RPMI8226 (cell line): ENCODE measurements at regions not wholly inside any gene's neighbourhood (a gene's known extent, or its start where the extent isn't known, plus 50 kb on each side); places are given as distances from the start of the nearest gene placed in this dataset.

Experiments
- DNase-seq: peaks from one replicate; pipeline ENCODE4 v3.0.0-alpha.2; 2015

DNA sequence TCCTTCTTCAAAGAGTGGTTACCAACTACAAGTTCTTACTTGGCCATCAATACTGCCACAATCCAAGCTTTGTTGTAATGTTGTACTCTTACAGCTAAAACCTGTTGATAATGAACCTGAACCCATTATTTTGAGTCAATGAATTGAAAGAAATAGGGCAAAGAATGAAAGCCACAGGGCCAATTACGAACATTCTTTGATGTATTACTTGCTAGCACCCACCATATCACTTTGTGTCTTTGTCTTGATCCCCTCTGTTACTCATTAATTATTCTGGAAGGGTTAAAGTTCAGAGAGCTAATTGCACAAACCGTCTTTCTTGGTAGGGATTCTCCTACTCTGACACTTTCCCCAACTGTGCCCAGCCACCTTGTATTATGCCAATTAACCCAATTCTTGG is 53.2 kb upstream of the TFEC start:
- DNase-seq, result no peak

DNA sequence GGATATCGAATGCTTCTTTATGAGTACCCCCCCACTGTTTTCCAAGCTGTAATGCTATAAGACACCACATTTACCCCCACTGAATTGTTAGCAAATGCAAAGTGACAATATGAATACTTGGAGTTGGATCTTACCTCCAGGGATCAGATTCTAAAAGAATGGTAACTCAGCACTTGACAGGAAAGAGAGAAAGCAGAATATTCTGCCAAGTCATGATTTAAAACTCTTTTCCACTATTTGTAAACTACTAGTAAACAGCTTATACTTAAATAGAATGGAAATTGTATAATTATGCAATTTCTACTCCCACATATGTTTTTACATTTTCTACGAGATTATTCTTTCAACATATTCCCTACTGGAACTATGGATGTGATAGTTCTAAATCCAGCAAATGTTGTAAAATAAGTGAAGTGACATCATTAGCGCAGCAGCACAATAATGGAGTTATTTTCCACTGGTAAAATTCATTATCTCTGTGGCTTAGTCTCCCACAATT is 56.0 kb upstream of the TFEC start:
- DNase-seq, result no peak

DNA sequence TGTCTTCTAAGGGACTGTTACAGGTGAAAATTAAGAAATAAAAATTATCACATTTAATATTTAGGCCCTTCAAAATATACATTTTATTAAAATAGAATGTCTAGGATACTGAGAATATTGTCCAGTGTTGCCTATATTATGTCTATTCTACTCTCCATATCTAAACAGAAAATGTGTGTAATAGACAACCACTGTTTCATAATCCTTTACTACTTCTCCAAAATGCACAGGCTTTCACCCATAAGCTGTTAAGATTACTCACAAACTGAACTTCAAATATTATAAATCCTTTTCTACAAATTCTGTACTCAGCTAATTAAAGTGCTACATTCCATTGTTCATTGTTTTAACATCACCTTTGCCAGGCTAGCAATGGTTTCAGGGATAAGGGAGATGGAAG is 56.7 kb upstream of the TFEC start:
- no peak for DNase-seq

DNA sequence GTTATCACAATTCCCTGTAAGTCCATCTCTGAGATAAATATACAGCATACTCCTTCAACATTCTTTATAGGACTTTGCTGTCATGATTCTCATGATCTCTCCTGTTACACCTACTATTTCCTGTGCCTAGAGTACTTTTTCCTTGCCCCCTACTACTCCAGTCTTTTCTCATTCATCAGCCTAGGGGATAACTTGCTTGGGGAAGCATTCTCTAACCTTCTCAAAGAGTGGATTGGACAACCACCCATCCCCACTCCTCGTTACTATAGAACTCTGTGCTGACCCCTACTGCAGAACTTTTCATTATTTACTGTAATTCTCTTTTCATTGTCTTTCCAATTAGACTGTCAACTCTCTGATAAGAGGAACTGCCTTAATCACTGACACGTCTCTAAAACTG is 57.4 kb upstream of the TFEC start:
- DNase-seq, result no peak

DNA sequence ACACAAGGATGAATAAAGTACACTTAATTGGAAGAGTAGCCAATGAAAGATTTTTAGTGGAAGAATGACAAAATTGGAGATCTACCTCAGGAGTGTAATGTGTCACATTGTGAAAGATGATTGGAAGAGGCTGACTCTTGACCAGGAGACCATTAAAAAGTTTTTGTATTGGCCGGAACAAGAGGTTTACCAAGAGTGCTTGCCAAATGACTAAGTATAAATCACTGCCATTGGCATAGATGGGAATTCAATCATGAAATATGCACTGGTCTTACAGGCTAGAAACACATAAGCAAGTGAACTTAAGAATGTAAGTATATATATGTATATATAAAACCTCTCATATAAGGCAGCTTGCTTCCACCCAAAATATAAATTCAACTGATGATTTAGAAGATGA is 58.7 kb upstream of the TFEC start:
- DNase-seq, result no peak

DNA sequence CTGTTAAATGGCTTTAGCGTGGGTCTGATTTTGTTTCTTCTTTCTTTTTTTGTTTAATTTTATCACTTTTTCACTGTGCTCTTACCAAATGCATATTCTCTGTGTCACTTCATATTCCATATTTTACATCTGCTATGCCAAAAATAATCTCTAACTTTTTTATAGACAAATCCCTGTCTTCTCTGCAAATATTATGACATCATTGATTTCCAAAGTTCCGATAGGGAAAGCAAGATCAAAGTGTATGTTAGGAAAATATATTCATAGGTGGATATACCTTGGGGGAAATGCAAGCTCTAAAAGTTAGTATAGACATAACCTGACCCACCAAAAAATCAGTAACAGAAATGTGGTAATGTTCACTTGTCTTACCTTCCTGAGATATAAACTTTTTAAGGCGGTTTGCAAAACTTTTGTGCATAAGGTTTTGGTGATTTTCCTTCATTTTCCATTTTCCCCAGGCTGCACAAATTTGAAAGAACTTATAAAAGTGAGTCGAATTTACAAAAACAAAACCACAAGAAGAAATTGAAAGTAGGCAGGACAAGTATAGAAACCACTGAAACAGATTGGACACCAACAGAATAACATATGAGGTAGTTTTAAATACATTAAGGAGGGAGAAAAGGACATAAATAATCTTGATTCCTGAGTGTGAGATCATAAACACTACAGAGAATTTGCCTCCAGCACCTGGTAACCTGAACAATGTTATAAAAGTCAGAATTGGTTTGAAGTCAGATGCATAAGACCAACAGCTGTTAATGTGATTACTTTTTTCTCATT is 63.1 kb upstream of the TFEC start:
- no peak for DNase-seq

DNA sequence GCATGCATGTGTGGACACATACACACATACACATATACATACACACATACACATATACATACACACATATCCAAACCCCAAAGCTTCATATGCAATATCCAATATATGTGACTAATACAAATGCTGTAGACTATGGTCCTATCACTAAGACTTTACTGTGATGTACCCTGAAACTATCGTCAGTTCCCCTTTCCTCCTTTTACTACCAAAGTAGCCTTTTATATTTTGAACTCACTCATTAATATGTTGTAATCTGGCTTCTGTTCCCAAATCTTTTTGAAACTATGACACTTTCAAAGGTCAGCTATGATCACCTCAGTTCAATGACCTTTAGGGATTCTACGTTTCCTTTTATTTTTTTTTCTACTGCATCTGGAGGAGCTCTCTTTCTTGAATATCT is 64.8 kb upstream of the TFEC start:
- no peak for DNase-seq

DNA sequence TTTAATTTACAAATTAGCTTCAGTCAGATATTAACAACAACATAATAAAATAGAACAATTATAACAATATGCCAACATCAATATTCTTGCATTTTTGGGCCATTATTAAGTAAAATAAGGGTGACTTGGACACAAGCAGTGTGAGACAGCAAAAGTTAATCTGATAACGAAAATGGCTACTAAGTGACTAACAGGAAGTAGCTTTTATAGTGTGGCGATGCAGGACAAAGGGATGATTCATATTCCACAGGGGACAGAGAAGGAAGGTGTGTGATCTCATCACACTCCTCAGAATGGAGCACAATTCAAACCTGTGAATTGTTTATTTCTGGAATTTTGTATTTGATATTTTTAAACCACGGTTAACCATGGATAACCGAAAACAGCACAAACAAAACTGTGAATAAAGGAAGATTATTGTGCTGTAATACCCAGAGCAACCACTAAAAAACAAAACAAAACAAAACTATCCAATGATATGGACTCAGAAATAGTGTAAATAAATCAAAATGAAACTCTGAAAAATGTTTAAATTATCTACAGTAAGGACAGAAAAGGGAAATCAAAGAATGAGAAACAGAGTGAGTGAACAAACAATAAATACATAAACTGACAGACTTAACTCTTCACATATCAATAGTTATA is 66.9 kb upstream of the TFEC start:
- DNase-seq, result no peak

DNA sequence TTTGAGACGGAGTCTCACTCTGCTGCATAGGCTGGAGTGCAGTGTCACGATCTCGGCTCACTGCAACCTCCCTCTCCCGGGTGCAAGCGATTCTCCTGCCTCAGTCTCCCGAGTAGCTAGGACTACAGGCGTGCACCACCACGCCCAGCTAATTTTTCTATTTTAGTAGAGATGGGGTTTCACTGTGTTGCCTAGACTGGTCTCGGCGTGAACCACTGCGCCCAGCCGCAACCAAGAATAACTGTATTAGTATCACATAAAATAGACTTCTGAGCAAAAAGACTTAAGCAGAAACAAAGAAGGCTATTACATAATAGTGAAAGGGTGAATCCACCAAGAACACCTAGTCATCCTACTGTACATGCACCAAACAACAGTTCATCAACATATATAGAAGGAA is 67.6 kb upstream of the TFEC start:
- DNase-seq, result no peak

DNA sequence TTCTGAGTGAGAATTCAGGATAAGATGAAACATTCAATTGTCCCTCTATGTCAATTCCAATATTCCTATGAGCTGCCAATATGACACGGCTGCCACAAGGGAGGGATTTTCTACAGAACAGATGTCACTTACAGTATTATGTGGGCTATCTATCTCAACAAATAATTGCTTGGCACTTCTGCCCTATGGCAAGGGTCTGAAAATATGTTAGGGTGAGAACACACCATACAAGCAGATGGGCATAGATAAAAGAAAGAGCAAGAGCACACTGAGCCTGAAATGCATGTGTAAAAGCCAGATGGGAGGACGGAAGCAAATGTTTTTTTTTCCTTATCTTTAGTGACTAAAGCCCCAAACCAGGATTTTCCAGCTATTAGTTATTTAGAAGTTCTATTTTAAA is 70.1 kb upstream of the TFEC start:
- no peak for DNase-seq

DNA sequence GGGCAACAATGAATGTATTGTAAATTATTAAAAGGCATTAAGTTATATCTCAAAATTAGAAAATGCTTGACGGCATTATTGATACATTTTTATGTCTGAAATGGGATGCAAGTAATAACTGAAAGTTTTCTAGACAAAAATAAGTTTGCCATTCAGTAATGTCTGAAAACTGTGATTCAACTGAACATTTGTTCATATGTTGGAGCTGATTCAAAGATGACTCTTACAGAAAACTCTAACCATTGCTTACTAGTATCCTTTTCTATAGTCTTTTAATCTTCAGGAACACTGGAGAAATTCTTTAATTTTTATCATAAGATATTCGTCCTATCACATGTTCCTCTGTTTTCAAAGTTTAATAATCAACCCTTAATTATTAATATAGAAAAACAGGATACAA is 71.1 kb upstream of the TFEC start:
- no peak for DNase-seq

DNA sequence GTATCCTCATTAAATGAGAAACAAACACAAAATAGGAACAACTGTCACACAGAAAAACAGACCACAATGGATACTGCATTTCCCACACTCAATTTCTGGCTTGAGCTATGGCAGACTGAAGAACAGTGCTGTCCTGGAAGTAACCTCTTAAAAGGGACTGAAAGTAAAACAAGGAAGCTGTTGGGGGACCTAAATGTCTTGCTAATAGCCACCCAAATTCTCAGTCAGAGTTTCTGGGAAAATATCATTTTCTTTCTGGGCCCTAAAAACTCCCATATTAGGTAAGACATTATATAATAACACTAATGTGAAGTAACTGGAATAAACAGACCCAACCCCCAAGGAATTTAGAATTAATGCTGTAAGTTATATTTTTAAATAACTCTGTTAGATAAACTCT is 80.9 kb upstream of the TFEC start:
- no peak for DNase-seq

DNA sequence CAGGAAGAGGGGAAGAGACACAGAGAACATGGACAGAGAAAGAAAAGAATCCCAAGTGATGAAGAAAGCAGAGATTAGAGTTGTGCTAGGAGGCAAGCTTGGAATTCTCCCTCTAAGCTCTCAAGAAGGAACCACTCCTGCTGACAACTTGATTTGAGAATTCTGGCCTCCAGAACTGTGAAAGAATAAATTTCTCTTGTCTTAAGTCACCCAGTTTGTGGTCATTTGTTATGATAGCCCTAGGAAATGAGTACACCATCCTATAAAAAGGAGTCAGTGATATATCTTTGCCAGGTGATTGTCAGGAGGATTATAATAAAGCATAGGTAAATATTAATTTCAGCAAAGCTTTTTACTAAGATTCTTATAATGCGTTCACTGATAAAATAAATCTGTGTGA is 82.7 kb upstream of the TFEC start:
- DNase-seq, result no peak

DNA sequence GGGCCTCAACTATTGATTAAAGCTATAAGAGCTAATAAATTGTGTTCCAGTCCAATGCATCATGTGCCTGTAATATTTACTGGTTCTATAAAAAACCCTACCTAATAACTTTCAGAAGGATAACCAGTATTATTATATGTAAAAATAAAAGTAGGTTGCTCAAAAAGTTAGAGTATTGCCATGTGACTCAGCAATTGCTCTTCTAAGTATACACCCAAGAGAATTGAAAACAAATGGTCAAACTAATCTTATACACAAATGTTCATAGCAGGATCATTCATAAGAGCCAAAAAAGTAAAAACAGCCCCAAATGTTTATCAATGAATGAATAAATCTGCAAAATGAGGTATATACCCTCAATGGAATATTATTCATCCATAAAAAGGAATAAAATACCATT is 89.5 kb upstream of the TES start:
- DNase-seq, result no peak

DNA sequence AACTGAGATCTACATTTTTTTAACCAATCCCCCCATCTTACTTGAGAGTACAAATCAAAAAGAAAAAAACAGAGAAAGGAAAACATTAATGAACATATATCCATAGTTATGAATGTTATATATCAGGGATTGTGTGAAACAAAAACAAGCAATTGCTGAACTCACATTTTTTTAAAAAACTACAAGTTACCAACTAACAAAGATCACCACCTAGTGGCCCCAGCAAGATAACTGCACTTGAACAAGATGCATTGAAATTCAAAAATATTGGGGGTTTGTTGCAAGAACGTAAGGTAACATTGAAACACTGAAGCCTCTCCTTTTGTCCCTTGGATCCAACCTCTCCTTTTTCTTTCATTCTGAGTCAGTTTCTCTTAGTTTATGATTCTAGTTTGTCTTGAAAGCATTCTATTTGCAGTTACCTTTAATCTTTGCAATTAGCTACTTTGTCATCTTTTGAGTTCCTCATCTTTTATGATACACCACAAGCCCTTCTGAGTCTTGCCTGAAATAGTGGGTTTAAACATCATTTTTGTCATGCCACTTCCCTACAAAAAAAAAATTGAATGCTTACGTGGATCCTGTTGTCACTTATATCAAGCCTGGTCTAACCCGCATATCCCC is 87.3 kb upstream of the TES start:
- DNase-seq, result peak; percentile 40

DNA sequence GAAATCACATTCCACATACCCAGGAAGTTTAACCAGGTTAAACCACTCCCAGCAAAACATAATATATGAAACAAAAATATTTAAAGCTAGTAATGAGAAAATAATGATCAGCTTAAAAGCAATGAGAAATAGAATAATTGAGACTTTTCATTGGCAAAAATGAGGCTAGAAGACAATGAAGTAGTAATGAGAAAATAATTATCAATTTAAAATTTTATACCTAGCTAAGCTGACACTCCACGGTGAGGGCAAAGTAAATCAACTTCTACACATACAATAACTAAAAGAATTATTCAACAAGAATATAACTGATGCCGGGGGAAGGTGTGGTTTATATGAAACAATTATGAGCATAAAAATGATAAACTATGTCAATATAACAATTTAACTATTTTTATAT is 82.2 kb upstream of the TES start:
- no peak for DNase-seq

DNA sequence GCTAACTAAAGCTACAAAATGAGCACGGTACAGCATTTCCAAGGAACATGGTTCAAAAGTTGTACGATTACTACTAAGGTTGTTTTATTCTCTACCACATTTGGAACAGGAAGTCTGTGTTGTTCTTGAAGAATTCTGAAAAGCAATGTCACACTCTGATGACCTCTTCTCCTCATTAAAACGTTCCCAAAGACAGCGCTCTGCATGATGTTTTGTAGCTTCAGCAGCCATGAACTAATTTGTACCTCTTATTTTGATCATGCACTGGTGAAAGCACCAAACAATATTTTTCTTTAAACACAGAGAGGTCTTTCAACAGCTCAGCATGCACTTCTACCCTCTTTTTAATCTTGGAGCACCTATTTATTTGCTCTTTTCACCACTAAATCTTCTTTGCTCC is 75.0 kb upstream of the TES start:
- DNase-seq, result no peak

DNA sequence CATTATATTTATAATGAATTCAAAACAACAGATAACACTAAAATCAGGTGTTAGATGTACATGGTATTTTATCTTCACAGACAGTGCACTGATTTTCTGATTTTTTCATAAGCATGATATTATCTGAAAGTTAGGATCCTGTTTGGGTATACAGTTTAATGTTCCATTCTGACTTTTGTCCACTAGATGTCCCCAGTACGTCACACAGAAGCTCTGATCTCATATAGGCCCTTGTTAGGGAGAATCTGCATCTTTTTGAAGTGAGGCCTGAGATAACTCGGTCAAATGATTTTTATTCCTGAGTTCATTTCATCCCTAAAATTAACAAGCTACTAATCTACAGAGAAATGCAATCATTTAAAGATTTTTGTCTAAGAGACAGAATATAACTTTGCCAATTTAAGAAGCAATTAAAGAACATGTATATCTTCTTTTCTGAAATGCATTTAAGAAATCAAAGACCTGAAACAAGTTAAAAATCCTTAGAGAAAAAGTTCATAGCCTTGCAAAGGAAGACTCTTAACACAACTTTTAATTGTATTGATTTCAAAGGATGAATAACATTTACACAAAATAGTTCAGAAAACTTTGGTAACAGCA is 72.0 kb upstream of the TES start:
- peak; percentile 68 for DNase-seq

DNA sequence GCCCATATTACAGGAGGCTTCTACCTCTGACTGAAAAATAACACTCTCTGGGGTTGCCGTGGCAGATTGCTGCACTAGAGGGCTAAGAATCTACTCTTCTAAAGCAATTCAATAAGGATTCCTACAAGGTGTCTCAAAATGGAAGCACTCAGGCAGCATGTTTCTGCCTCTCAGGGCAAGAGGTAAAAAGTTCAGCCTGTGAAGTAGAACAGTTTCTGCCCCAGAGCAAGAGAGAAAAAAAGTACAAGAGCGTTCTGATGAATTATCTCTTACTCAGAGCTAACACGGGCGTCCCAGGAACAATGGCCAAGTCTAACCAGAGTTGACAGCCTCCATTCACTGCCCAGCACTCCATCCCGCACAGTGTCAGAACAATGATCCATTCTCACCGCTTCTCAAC is 71.3 kb upstream of the TES start:
- no peak for DNase-seq

DNA sequence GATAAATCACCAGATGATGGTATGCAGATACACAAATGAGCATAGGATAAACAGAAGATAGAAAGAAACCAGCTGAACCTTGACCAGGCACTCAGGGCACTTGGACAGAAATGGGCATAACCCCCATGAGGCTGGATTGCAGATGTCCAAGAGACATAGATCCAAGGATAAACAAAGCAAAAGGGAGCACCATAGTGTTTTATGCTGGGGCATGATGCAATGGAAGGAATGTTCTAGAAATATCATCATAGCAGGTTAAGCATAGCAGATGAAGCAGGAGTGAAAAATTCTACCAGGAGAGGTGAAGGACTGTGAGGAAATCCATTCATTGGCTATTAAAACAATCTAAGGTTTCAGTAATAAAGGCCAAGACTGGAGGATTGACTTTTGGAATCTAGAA is 70.5 kb upstream of the TES start:
- DNase-seq, result no peak

DNA sequence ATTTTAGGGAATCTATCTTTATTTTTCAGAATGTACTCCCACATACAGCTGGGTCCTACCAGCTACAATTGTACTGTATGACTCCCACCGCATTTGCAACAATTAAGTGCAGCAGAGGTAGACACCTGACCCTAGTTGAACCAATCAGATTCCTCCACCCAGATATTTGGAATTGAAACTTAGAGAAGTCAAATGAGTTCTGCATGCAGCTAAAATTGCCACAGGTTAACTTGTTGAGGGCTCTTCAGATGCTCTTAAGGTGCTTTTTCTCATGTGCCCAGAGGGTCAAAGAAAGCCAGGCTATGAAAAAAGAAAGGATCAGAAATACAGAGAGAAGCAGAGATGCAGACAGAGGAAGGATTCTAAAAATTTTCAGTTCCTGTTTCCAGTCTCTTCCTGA is 68.0 kb upstream of the TES start:
- DNase-seq, result no peak

DNA sequence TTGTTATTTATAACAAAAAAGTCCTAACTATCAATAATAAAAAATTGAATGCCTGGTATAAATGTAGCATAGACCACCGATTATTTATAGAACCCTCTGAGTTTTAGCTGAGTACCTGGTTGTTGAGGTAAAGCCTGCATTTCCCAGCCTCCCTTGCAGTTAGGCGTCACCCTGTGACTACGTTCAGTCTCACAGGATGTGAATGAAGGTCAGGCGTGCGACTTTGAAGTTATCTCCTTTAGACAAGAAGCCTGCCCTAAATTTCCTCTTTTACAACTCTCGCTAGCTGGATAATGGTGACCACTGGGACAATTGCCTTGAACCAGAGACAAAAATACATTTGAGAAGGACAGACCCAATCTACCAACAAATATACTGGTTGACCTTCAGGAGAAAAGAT is 67.5 kb upstream of the TES start:
- DNase-seq, result no peak

DNA sequence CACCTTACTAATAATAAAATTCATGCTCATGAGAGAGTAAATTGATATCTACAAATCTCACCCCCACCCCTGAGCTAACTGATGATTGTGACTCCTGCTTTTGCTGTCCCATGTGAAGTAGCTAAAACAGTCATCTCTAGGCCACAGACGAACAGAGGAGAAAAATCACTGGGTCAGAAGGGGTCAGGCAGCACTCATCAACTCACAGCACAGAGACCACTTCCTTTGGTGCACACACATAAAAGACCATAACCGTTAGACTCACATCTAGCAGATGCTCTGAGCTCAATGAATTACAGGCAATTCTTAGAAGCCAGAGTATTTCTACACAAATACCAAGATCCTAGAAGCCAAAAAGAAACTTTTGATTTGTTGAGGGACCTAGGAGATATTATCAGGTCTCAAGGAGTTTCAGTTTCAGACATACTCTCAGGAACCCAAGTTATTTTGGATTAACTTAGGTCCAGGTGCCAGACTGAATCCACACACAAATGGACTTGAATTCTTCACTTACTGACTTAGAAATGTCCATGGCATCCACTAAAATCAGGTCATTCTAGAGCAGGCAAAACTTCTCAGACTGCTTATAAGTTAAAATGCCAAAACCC is 65.0 kb upstream of the TES start:
- peak; percentile 13 for DNase-seq

DNA sequence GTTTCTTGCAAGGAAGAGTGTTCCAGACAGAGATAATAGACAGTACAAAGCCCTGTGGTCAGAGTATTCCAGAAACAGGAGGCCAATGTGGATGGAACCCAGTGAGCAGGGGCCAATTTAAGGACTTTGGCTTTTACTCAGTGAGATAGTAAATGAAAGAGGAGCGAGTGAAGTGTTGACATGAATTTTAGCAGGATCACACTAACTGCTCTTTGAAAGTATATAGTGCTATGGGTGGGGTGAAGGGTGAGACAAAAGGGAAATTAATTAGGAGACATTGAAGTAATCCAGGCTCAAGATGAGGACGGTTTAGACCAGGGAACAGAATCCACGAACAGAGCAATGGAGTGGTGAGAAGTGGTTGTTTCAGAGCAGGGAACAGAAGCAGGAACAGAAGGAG is 62.2 kb upstream of the TES start:
- no peak for DNase-seq
